GM11168 (cell line): ENCODE measurements at regions not wholly inside any gene's neighbourhood (a gene's known extent, or its start where the extent isn't known, plus 50 kb on each side); places are given as distances from the start of the nearest gene placed in this dataset.

Experiments
- in situ Hi-C: fragments of 300-500 bp; cut with MboI; formaldehyde crosslinking; loops from one replicate; pipeline ENCODE4 v1.12.0; 2022; ENCODE audit warnings: low sequenced_read_pairs; ENCODE audit not compliant: unreplicated experiment

GRCh38 chr11:128642571-128642970 lies 51.3 kb upstream of the FLI1 start:
- in situ Hi-C loops: loop anchor here (25.0 kb wide), 2 partner anchors 195 to 605 kb away; no protein-coding TSS in a partner anchor

- in situ Hi-C loops: loop anchor here (25.0 kb wide), 2 partner anchors 194 to 606 kb away; no protein-coding TSS in a partner anchor
Observed at GRCh38 chr11:128643661-128644317, 50.1 kb upstream of the FLI1 start.
